Medulla oblongata (tissue), 1 donor: ENCODE measurements at regions not wholly inside any gene's neighbourhood (a gene's known extent, or its start where the extent isn't known, plus 50 kb on each side); places are given as distances from the start of the nearest gene placed in this dataset.

ENCODE experiments used
- DNase-seq: peaks from one replicate; pipeline ENCODE4 v3.0.0-alpha.2; 2015; ENCODE audit errors: extremely low spot score

DNA sequence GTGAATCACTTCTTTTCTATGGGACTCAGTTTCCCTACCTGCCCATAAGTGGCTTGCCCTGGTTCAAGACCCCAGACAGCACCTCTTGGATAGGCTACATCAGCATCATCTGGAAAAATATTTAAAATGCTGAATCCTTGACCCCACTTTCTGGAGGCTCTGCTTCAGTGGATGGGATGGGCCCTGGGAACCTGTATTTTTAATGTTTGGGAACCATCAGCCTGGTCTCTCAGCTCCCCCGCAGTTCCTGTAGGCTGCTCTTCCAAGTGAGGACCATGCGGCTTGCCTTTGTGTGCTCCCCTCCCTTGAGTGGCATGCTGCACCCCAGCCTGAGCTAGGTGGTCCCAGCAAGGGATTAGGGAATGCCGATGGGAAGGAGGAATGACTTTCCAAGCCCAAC, 68.3 kb upstream of the CRHR1 start:
- no peak for DNase-seq

- DNase-seq = no peak
Observed at GRCh38 chr17:45718791-45719190, 65.3 kb upstream of the CRHR1 start.

DNA sequence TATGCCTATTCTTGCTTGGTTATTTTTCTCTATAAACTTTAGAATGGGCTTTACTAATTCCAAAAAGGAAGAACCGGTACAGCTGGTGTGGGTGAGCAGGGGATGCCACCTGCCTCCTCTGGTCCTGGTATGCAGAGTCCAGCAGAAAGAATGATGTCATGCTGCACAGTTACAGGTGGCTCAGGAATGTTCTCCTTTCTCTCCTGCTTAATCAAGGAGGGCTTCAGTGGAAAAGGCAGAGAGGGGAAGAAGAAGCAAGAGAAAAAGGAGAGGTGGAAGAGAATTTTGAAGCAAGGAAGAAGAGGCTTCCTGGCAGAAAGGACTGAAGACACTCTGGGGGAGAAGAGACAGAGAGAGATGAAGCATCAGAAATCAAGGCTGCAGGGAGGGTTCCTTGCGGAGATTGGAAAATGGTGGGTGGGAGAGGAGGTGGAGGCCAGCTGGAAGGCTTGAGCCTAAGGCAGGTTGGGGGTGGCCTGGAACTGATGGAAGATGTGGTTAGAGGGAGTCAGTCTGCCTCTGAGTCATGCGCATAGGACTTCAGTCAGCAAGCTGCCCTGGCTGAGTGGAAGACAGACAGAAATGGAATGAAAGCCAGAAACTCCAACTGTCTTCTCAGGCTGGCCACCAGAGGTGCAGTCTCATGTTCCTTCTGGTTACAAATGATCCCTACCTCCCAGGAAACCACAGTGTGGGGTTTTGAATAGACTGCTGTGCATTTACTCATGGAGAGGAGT, 64.6 kb upstream of the CRHR1 start:
- DNase-seq = no peak

DNA sequence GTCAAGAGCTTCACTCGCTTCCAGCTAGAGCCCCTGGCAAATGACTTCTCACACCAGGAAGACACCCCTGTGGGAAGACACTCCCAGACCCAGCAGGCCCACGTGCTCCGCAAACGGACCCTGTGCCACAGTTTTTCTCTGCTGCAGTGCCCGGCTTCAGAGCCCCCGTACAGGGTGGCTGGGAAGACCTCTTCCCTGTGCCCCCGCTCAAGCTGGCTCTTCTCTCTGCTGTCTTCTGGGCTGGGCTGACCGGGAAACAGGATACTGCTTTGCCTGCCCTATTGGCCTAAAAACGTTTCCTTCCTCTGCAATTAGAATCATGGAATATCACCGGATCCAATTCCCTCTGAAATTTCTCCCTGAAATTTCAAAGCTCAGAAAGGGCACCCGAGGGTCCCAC, 63.7 kb upstream of the CRHR1 start:
- DNase-seq = no peak

DNA sequence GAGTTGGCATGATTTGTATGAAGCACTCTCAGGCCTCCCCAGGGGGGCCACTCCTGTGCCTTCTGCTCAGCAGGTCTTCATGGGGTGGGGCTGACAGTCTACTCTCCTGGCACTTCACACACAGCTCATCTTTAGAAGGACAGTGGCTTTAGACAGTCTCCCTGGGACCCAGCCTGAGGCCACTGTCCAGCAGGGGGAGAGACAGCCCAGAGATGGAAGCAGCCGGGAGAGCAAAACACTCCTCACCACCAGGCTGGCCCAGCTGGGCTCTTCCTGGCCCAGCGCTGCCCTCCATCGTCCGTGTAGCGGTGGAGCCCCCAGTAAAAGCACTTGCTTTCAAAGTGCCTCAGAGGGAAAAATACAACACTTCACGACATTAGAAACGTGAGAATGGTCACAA, 62.0 kb upstream of the CRHR1 start:
- DNase-seq = peak; percentile 21

GRCh38 chr17:45729294-45729907, 54.7 kb upstream of the CRHR1 start:
- DNase-seq = no peak

GRCh38 chr17:45730192-45730591, 53.9 kb upstream of the CRHR1 start:
- DNase-seq = no peak

DNA sequence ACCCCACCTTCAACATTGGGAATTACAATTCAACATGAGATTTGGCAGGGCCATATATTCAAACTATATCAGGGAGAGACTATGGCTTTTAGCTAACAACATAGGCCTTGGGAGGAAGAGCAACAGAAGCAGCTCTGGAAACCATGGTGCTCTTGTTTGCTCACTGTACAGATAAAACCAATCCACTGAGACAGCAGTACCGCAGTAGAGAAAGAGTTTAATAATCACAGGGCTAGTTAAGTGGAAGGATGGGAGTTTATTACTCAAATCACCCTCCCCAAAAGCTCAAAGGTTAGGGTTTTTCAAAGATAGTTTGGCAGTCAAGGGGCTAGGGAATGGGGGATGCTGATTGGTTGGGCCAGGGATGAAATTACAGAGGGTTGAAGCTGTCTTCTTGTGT, 52.7 kb upstream of the CRHR1 start:
- DNase-seq = no peak

- no peak for DNase-seq
Observed at GRCh38 chr17:45732926-45733505, 51.1 kb upstream of the CRHR1 start.

DNA sequence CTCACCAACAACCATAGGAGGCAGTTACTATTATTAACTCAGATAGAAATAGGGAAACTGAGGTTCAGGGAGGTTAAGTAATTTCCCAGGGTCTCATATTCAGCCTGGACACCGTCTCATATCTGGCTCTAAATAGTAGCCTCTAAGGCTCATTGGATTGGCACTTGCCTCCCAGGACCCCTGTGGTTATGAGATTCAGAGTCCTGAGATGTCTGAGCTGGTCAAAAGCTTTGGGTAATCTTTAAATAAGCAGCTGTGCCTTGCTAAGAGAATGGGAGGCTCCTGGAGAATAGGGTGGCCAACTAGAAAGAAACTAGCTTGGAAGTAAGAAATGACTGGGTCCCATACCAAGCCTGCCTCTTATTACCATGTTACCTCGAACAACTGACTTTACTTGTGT, 50.3 kb upstream of the CRHR1 start:
- no peak for DNase-seq
